ENCODE measurements at regions not wholly inside any gene's neighbourhood (a gene's known extent, or its start where the extent isn't known, plus 50 kb on each side); places are given as distances from the start of the nearest gene placed in this dataset.
"Not testable (repeated sequence)": the region's sequence is repeated elsewhere in the genome, so short reads cannot be mapped to it uniquely, and the experiment has no call there.

DNA sequence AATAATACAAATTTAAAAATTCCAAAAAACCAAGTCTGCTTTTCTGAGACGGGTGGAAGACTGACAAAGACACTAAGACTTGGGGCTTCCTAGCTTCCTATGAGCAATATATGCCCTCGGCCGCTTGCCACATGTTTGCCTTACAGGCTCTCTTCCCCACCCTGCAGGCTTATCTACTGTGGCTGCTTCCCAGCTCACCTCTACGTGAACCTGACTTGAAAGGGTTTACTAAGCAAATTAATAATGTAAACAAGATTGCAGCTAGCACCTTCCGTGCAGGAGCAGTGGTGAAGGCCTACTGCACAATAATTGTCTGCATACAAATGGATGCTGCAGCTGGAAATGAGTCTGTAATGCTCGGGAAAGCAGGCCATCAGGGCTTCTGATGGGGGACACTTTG, 152.9 kb upstream of the DAB1 start:
- FAIRE-seq (no peak), DNase-seq (ENCODE audit: low spot score in 2 of 2) (no peak)

DNA sequence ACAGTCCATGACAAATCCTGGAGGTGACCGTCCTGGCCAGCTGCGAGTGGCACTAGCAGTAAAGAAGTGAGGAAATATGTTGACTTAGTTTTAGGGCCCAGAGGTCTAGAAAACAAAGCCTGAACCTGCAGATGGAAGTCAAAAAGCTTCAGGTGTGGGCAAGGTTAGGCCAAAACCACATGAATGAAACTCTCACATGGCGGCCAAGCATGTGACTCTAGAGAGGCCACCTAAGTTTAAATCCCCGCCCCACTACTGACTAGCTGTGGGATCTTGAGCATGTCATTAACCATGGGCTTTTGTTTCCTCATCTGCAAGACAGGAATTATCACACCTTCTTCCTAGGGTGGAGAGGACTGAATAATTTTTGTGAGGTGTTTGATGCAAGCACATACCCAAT, 148.2 kb upstream of the DAB1 start:
- no peak for DNase-seq (ENCODE audit: low spot score in 2 of 2)
- no peak for FAIRE-seq

DNA sequence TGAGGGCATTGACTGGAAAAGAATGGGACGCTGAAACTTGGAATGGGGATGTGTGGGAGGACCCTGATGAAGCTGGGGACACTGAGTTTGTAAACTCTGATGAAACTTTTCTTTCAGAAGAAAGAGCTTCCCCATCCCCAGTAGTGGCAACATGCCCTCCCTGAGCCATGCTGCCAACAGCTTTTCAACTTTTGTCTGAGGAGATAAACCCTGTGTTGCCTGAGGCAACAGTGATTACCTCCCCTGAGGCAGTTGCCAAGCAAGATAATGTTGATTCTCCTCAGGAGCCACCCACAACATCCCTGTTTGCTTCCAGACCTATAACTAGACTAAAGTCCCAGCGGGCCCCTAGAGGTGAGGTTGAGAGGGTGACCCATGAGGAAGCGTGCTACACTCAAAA, 134.2 kb upstream of the DAB1 start:
- FAIRE-seq; DNase-seq (ENCODE audit: low spot score in 2 of 2): not testable (repeated sequence)

DNA sequence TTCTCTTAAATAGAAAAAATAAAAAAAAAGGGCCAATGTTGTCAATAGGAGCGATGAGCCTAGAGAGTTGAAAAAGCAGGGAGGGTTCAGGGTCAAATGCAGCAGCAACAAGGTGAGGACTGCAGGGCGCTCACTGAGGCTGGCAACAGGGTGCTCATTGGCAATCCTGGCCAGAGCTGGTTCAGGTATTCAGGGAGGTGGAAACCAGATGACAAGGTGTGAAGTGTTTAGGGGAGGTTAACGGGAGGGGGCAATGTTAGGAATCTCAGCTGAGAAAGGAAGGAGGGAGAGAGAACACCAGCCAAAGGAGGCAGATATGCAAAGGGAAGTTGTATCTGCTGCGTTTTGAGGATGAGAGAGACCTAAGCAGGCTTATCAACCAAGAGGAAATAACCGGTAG, 129.8 kb upstream of the DAB1 start:
- DNase-seq (ENCODE audit: low spot score in 2 of 2), result no peak
- no peak for FAIRE-seq

DNA sequence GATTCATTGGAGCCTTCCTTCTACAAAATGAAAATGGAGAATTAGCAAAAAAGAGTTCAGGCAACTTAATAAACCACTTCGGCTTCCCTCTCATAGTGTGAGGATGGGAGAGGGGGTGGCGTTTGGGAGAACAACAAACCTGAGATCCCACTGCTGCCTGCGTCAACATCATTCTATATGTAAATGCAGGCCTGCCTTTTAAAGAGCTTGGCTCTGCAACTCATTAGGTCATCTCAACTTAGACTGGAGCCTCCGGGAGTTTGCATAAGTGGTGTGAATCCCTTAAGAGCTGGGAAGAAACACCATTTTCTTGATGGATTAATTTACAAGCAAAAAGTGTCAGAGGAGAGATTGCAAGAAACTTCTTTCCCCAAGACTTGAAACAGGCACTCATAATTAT, 127.6 kb upstream of the DAB1 start:
- DNase-seq (ENCODE audit: low spot score in 2 of 2) (no peak), FAIRE-seq (no peak)

DNA sequence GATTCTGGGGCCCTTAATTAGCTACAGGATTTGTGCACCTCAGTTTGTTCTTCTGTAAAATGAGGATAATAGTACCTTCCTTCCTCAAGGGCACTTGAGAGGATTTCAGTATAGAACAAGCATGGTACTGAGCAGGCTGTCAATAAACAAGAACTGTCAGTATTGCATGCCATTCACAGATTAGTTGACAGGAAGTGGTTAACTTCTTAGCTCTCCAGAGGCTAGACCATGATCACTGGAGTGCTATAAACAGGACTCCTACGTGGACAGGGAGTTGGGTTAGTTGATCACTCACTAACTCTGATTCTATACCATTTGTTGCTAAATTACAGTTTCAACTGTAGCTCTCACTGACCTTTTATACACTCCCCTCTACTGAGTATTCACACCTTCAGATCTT, 126.2 kb upstream of the DAB1 start:
- FAIRE-seq (no peak), DNase-seq (ENCODE audit: low spot score in 2 of 2) (no peak)

DNA sequence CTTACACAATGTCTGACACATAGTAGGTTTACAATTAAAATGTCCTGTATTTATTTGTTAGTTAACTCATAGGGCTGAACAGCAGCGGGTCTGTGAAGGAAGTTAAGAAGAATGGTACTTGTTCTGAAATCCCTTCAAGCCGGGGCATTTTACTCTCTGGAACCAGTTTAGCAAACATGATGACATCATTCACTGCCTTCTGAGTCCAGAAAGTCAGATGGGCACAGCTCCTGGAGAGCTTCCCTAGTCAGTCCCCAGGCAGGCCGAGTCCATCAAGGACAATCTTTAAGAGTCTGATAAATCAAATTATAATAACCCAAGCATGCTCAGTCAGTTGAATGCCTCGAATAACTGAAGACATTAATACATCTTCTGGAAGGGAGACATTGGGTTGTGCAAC, 125.4 kb upstream of the DAB1 start:
- no peak for DNase-seq (ENCODE audit: low spot score in 2 of 2)
- FAIRE-seq, result no peak

DNA sequence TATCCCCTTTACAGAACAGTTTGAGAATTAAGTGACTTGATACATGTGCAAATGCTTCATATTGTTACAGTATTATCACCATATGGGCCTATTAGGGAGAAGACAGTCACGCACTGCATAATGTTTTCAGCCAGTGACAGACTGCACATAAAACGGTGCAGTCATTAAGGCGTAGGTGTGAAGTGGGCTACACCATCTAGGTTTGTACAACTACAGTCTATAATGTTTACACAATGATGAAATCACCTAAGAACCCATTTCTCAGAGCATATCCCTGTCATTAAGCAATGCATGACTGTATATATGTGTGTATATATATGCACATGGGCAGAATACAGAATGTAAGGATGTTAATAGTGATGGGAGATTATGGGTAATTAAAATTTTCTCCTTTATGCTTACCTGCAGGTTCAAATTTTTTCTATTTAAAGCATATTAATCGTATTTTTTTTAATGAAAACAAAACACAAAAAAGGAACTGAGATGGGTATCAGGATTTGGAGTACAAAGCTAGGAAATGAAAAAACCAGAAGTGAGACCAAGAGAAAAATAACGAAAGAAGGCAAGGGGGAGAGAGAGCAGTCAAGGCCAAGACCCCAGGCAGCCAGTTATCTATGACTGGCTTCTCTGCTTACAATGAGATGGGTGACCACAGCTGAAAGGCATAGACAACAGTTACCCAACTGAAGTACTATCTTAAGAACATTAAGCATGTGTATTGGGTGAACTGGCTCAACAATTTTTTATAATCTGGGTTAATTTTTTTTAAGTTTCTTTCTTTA, 122.9 kb upstream of the DAB1 start:
- FAIRE-seq (no peak), DNase-seq (ENCODE audit: low spot score in 2 of 2) (no peak)

DNA sequence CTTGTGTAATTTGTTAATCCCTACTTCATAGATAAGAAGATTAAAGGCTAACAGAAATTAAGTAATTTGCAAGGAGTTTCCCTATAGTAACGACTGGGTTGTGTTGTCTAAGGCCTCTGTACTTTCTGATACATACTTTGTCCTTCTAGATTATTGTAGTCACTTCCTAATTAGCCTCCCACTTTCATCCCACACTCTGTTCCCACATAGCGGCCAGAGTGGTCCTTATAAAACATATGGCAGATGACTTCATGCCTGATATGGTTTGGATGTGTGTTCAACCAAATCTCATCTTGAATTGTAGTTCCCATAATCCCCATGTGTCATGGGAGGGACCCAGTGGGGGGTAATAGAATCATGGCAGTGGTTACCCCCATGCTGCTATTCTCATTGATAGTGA, 120.5 kb upstream of the DAB1 start:
- DNase-seq (ENCODE audit: low spot score in 2 of 2) (no peak), FAIRE-seq (no peak)

DNA sequence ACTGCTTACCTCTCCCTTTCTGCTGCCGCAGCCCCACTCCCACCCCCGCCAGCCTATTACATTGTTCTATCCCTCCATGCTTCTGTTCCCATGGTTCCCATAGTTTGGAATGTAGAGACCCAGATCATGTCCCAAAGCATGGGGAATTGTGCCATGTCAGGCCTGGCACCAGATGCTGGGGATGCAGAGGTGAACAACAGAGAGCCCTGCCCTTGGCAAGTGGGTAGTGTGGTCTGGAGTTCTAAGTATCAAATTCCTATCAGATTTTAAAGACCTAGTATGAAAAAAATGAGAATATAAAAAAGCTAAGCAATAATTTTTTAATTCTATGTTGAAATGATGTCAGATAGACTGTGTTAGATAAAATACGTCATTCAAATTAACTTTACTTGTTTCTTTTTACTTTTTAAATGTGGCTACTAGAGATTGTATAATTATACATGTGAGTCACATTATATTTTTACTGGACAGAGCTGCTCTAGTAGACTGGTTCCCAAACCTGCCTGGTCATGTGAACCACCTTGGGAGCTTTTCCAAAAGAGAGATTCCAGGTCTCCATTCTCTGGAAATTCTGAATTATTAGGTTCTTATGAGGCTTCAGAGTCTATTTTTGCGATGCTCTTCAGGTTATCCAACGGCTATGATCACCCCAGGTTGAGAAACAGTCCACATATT, 113.0 kb upstream of the DAB1 start:
- DNase-seq (ENCODE audit: low spot score in 2 of 2) (no peak), FAIRE-seq (no peak)

DNA sequence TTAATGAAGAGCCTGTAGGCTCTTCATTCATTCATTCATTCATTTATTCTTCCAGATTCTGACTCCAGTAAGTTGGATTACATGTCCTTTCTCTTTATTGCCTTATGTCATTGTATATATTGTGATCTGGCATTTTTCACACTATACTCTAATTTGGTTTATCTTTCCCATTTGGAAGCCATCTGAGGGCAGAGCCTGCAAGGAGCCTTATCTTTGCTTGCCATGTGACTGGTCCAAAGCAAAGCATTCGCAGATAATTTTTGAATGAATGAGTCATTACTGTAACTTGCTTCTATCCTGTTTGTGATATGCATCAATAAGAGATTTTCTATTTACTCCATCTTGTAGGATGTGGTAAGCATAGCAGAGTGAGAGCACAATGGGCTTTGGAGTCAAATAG, 108.4 kb upstream of the DAB1 start:
- DNase-seq (ENCODE audit: low spot score in 2 of 2) (no peak), FAIRE-seq (no peak)

DNA sequence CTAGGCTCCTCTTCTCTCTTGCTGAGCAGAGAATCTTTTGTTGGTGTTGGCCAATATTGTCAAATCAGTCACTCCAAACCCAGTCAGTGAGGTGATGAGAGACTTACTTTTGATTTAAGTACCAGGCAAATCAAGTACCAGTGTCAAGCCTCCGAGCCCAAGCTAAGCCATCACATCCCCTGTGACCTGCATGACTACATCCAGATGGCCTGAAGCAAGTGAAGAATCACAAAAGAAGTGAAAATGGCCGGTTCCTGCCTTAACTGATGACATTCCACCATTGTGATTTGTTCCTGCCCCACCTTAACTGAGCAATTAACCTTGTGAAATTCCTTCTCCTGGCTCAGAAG, 107.0 kb upstream of the DAB1 start:
- DNase-seq (ENCODE audit: low spot score in 2 of 2); FAIRE-seq: not testable (repeated sequence)

DNA sequence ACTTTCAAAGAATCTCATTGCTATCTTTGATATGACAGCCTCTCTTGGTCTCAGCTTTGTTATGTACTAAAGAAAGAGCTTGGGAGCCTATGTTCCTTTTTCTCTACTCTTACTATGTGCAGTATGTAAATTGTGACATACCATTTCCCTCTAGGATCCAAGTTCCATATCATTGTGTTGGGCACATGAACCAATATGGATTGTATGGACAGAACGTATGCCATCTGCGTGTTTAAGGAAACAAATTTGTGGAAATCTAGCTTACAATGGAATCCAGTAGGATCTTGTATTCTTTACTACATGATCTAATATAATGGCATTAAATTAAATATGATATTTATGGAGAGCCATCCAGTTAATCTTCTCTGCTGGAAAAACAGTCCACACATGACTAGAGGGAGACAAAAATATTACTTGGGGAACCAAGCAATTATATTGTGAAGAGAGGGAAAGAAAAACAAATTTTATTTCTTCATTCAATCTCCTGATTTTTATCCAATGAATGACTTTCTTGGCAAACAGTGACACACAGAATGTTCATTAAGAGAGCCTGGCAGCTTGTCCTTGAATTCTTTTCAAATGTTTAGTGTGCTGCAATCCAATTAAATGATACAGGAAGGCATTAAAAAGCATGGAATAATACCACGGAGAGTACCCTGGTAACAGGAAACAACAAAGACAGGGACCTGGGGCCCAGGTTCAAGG, 106.5 kb upstream of the DAB1 start:
- FAIRE-seq (no peak), DNase-seq (ENCODE audit: low spot score in 2 of 2) (no peak)

DNA sequence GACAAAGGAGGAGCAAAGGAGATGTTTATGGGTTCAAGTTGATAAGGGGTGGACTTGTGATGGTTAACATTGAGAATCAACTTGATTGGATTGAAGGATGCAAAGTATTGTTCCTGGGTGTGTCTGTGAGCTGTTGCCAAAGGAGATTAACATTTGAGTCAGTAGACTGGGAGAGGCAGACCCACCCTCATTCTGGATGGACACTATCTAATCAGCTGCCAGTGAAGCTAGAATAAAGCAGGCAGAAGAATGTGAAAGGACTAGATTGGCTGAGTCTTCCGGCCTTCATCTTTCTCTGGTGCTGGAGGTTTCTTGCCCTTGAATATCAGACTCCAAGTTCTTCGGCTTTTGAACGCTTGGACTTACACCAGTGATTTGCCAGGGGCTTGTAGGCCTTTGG, 98.7 kb upstream of the DAB1 start:
- DNase-seq (ENCODE audit: low spot score in 2 of 2) (no peak), FAIRE-seq (no peak)

DNA sequence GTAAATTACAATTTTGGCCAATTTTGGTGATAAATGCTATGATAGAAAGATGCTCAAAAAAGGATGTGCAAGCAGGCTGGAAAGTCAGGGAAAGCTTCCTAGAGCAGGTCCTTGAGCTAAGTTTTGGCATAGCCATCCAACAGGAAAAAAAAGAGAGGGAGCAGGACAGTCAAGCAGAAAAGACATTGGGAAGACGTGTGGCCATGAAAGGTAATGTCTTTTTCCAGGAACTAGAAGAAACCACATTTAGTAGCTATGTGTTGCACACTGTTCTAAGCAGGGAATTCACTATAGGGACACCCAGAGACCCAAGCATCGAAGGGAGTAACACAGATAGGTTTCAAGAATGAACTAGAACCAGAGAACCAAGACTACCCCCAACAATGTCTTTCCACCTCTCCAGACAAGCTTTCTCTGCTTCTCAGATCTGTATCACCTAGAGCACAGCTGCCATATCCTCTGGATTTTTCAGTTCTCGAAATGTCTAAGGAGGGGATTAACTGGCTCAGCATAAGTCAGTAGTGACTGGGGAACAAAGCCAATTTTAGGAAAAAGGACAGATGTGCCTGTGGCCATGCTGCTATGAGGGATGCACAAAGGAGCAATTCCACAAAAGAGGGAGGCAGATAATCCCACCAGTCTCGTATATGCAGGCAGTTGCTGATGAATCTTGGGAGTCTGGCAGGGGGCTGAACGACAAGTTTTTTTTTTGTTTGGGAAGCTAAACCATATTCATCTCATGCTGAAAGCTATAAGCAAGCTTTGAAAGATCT, 97.1 kb upstream of the DAB1 start:
- DNase-seq (ENCODE audit: low spot score in 2 of 2) (no peak), FAIRE-seq (no peak)

DNA sequence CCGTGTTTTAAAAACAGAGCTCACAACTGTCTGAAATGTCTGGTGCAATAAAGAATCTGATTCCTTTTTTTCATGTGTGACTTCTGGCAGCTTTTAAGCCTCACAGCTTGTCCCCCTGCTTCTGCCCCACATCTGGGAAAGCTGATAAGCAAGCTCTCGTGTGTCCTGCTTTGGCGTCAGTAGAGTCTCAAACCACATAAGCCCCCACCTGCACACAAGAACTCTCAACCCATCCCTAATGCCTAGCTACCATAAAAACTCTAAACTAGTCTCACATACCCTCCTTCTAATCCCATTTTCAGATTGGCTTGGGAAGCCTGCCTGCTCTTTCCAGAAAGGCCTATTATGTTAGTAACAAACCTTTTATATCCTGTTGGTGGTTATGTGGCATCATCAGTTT, 94.6 kb upstream of the DAB1 start:
- FAIRE-seq (no peak), DNase-seq (ENCODE audit: low spot score in 2 of 2) (no peak)

DNA sequence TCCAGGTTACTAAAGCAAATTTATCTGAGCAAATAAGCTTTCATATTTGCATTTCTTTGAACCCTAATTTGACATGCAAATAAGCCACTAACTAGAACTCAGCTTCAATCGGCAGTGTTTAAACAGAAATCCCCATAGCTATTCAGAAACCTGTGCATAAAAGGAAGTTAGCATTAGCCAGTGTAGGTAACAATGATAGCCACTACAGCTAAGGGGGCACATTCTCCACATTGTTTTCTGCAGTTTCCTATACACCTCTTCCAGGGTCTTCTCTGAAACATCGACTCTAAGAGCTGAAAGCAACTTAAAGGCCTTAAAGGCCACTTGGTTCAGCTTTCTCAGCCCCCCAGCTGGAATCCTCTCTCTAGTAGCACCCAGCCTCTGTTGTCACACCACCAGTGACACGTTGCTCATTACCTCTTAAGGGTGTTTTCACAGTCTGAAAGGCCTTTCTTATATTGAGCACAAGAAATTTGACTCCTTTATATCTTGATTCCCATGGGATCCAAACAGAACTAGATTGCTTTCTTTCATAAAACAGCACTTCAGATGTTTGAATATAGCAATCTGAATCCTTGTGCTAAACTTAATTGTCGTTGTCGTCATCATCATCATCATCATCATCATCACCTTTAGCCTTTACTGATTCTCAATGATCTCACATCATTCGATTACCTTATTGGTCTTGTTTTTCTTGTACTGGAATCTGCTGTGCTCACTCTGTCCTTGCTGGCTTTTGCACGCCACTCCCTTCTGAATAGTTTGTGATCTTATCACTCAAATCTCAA, 93.9 kb upstream of the DAB1 start:
- FAIRE-seq (no peak), DNase-seq (ENCODE audit: low spot score in 2 of 2) (no peak)

DNA sequence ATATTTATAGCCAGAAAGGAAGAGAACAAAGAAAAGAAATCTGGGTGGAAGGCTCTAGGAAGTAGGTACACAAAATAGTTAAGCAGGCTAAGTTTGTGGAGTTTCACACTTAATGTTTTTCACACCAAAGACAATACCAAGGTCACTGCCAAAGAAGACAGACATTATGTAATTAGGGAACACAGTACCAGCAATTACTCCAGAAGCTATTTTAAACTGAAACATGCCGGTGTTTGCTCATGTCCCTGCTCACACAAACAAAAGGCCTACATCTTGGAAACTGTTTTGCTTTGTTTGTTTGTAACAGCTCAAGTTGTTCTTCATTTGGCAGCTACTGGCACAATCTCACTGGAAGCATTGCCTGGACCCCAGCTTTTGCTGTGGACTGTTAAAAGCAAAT, 88.5 kb upstream of the DAB1 start:
- DNase-seq (ENCODE audit: low spot score in 2 of 2) (no peak), FAIRE-seq (no peak)

DNA sequence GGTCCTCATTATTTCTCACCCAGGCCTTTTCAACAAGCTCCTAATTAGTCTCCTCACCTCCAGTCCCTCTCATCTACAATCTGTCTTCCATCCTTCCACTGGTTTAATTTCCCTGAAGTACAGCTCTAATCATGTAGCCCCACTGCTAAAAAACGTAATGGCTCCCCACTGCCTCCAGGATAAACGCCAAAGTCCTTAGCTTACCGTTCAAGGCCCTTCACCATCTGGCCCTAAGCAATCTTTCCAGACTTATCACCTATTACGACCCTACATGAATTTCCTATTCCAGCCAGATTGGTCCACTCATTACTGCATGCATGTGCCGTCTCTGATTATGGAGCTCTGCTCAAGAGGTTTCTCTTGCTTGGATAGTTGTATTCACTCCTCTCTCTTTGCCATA, 83.1 kb upstream of the DAB1 start:
- DNase-seq (ENCODE audit: low spot score in 2 of 2) (no peak), FAIRE-seq (no peak)

DNA sequence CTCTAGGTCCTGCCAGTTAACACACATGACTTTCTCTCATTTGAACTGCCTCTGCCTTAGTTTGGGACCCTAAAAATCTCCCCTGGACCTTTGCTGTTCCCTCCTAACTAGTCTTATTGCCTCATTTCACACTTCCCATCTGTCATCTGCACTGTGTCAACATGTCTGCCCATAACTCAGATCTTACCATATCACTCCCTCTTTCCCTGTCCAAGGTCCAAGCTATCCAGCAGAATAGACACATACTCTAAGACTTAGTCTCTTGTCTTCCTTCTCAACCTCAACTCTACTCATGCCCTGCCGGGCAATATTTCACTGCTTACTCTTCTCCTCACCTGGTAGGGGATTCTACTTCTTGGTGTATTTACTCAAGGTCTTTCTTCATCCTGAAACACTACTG, 79.5 kb upstream of the DAB1 start:
- FAIRE-seq (no peak), DNase-seq (ENCODE audit: low spot score in 2 of 2) (no peak)
